Medulla oblongata (tissue), 1 donor: ENCODE measurements at regions not wholly inside any gene's neighbourhood (a gene's known extent, or its start where the extent isn't known, plus 50 kb on each side); places are given as distances from the start of the nearest gene placed in this dataset.

Experiments
- DNase-seq: peaks from one replicate; pipeline ENCODE4 v3.0.0-alpha.2; 2015; ENCODE audit errors: extremely low spot score

DNA sequence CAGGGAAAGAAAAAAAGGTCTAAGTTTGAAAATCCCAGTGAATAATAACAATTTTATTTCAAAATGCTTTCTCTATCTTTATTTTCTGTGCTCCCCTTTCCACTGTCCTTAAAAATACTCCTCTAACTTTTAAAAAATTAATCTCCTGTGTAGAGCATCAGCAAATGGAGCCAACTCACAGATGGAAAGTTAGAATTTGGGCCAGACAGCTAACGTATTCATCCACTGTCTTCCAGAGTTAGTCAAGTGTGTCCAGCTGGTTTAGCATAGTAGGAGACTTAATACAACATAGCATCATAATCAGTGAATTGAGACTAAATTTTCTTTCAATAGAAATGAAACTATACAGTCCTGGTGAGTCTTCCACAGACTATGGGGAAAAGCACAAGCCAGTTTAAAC, 419.0 kb upstream of the LRRC7 start:
- no peak for DNase-seq

DNA sequence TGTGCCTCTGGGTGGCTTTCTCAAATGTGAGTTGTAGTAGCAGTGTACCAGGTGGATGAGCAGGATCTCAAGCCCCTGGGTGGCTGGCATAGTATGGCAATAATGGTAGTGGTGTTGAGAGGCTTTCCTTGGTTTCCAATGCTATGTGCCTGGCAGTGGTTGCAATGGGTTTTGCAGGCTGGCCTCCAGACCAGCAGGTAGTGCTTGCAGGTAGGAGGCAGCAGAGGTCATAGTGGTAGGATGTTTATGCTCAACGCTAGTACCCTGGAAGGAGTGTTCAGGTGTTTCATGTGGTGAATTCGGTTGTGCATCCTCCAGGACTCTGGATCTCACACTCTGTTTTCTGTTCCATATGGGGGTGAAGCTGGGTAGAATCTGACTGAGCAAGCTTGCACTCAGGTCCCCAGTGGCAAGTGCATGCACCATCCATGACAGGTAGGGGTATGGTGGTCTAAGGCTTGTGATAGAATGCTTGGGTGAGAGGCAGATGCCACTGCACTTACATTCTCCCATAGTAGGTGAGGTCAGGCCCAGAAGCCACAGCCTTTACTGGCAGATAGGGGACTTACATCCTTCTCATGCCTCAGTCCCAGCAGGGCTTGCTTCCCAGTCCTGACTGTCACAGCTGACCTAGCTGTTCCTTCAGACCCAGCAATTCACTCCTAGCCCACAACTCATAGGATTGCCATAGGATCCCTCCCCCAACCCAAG, 410.5 kb upstream of the LRRC7 start:
- DNase-seq = no peak

DNA sequence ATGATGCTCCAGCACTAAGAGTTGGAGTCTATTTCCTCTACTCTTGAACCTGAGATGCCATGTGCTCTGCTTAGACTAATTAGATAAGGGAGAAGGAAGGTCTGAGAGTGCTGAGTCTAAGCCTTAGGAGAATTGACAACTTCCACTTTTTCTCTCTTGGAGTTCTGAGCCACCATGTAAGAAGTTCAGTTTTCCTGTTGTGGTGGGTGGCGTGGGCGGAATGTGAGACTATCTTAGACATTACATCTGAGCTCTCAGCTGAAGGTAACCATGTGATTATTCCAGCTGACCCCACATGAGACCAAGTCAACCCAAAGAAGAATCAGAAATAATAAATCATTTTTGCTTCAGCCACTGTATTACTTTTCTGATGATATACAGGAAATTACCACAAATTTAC, 404.5 kb upstream of the LRRC7 start:
- no peak for DNase-seq

DNA sequence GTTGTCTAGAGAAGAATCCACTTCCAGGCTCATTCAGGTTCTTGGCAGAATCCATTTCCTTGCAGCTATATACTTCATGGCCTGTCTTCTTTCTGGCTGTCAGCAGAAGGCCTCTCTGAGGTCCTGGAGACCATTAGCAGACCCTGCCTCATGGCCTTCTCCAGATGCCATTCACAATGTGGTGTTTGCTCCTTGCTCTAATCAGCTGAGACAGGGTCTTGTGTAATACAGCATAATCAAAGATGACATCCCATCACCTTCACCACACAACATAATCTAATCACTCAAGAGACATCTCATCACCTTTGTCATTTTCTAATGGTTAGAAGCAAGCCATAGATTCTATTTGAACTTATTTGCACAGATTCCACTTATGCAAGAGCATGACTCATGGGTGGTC, 403.9 kb upstream of the LRRC7 start:
- DNase-seq = no peak

DNA sequence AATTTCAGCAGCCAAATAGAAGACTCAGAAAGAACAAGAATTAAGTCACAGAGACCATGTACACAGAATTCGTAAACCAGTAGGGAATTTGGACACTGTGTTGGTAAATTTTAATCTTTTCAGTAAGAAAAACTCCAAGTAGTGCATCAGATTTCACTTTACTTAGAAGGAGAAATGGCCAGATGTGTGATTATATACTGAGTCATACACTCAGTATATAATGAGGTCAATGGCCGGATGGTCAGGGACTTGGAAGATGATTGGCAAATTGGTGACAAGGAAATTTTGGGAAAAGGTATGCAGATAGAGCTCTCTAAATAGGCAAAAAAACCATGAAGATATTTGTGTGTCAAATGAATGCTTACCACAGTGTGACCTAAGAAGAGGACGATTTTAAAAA, 399.8 kb upstream of the LRRC7 start:
- no peak for DNase-seq

DNA sequence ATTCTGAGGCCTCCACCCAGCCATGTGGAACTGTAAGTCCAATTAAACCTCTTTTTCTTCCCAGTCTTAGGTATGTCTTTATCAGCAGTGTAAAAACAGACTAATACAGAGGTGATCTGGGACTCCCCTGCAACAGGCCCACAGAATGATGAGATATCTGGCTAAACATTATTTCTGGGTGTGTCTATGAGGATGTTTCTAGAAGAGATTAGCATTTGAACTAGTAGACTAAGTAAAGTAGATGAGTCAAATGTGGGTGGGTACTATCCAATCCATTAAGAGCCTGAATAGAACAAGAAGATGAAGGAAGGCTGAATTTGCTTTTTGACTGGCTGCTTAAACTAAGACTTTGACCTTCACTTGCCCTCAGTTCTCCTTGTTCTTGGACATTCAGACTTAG, 396.5 kb upstream of the LRRC7 start:
- DNase-seq = no peak

DNA sequence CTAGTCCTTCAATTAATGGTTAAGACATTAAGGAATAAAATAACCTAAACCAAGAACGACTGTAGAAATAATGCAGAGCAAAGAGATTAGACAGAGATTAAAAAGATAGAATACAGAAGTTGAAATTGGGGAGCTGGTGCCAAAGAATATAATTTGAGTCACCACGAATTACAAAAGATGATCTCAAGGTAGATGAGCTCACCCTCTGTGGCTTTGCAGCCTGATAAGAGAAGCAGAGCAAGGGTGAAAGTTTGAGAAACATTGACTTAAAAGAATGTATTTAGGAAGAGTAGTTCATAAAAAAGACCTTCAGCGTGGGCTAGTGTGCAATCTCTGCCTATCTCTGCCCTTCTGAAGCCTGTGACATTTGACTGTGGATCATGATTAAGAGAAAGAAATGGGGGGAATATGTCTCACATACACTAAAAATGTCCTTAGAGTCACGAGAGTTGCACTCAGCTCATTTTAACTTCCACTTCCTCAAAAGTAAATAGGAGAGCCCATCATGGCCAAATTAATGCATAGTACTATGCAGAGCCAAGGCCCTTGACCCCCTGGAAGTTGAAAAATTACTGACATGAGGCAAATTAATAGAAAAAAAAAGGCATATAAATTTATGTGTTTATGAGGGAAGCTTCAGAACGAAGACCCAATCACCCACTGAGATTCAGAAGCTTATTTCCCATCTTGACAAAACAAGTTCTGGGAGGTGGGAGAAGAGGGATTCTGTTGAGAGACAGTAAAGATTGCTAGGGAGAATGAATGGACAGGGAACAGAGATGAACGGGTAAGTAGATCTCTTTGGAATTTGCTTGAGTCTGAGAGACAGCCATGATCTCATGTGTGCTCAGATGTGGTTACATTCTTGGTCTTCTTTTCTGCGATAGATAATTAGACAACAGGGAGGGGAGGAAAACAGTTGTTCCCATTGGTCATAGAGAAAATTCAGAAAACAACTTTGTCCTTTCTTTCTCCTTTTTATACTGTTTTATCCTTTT, 395.4 kb upstream of the LRRC7 start:
- DNase-seq = no peak

DNA sequence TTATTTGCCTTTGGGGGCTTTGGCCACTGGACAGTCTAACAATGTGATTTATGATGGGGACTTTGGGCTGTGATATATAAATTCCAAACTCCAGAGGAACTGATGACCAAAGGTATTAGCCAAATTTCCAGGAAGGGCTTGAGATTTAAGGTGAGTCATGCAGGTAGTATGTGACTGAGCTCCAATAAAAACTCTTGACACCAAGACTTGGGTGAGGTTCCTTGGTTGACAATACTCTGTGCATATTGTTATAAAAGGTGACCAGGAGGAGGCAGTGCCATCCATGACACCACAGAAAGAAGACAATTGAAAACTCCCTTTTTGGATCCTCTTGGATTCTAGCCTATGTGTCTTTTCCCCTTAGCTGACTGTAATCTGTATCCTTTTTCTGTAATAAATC, 392.7 kb upstream of the LRRC7 start:
- no peak for DNase-seq

DNA sequence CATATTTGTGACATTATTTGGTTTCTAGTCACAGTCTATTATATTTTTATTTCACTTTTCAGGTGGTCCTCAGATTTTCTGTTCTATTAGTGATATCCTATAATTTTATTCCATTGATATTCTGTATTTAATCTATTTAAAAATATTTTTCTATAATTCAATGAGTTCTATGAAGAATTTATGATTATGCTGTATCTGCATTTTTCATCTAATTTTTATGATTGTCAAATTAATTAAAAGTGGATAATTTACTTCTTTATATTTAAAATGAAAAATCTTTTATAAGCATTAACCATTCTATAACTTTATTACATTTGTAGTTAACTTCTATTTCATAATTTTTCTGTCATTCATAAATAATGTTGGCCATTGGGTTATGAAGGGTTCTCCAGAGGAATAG, 387.4 kb upstream of the LRRC7 start:
- DNase-seq = no peak

DNA sequence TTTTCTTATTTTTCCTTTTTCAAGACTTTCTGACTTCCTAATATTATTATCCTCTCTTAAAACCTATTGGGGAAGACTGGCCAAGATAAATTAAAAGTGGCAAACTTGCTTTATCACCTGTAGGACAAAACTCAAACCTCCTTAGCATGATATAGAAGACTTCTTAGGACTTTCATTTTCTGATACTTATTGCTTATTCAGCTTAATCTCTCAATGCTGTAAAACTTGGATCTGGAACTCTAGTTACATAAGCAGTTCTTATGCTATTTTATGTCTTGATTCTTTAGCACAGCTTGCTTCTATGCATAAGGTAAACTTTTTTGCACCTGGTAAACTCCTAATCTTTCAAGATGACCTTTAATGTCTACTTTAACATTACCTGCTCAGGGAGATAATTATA, 382.3 kb upstream of the LRRC7 start:
- DNase-seq = no peak

DNA sequence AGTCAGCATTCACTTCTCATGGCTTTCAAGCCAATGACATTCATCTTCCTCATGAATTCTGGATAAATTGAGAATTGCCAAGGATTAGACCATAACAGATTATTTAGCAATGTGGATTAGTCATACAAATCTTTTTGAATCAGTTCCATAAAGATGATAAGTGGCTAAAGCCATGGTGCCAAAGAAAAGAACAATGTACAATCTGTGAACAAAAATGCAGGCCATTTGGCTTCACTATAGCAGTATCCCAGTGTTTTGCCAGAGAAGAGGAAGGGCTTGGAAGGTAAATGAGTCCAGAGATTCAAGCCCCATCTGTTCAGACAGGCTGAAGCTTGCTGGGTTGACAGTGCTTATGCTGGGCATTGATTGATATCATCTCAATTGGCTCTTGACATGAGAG, 376.4 kb upstream of the LRRC7 start:
- no peak for DNase-seq

DNA sequence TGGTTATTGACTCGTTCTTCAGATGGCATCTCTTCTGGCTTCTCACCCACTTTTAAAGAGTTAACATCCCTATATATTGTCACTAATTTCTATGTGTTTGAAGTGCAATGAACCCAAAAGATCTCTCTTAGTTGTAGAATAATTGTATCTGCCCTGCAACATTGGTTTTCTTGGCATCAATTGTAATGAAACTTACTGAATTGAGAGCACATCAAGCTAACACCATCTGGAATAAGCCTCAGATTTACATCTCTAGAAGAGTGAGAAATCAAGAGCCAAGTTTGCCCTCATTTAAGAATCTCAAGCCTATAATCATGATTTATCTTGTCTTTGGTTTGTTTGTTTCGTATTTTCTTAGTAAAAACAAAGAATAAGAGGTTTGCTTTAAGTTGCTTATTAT, 372.6 kb upstream of the LRRC7 start:
- DNase-seq = no peak

DNA sequence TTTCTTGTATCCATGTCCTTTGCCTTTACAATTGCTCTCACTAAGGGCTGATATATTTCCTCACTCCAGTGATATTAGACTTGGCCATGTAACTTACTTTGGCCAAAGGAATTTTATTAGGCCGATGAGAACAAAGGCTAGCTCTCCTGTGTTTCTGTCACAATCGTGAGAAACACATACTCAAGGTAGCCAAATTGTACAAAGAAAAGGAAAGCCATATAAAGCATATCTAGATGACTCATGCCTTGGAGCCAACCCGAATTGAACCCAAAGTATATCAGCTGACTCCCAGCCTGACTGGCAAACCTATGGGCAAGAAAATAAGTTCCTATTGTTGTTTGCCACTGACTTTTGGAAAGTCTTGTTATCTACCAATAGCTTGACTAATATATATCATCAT, 371.7 kb upstream of the LRRC7 start:
- no peak for DNase-seq

DNA sequence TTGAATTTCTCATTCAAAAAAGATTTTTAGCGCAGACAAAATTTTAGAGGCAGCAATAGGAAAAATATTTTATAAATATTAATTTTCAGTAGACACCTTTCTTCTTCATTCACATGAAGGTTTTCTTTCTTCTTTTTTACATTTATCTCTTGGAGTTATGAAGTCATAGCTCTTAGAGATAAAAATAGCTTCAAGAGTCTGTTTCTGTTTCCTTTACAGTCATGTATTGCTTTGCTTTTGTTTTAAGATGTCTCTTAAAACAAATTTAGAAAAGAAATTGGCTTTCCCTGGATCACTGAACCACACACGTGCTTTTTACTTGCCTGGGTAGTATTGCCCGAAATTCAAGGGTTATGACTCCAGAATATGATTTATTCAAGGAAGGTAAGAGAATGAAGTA, 369.9 kb upstream of the LRRC7 start:
- no peak for DNase-seq

DNA sequence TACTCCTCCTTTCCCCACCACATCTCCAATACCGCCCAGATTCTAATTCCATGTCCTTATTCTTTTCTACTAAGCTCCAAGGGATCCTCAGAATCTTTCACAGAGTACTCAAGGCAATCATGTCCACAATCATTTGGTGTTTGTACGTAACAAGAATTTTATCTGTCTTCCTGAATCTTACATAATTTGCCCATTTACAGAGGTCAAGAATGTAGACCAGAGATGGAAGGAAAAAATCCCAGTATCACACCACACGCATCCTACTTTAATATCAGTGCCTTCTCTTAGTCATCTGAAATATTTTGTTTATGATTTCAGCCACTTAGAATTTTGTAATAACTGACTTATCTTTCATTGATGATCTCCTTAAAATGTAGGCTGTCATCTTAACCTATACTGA, 366.0 kb upstream of the LRRC7 start:
- DNase-seq = no peak

DNA sequence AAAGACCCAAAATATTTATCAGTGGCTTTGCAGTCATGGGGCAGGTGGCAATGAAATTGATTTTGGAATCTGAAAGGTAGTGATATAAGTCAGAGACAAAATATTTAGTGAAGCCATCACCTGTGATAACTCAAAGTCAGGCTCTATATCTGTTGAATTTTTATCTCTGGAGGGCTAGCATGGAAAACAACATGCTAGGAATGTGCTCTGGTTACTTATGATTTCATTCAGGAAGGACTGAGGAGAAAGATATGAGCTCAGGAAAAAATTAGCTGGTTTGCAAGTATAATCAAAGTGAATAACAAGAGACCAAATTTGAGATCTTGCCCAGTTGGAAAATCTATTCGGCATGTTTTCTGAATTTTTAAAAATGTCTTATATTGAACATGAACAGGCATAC, 364.6 kb upstream of the LRRC7 start:
- DNase-seq = no peak

DNA sequence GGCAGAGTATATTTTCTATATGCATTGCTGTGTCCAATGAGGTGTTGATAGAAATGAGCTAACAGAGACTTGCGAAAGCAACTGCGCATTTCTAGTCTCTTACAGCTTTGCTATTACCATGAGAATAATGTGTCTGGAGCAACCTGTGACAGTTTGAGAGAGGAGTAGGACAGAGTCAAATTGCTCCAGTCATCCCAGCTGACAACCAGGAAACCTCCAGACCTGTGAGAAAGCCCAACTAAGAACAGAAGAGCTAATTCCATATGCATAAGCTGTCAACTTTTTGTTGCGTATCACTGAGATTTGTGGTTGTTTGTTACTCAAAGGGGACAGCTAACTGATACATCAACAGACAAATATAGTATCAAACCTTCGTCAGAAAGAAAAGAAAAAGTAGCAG, 354.1 kb upstream of the LRRC7 start:
- DNase-seq = no peak

DNA sequence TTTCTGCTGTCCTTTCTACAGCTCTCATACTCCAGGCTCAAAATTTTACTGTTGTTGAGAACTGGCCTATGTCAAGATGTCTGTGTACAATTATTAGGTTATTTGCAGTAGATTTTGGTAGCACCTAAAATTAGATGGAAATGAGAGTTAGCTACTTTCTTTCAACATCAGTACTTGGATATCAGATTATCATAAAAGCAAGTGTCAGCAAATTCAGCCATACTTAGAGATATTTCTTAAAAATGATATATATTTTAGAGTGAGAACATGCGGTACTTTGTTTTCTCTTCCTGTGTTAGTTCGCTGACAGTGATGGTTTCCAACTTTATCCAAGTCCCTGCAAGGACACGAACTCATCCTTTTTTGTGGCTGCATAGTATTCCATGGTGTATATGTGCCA, 351.8 kb upstream of the LRRC7 start:
- no peak for DNase-seq

DNA sequence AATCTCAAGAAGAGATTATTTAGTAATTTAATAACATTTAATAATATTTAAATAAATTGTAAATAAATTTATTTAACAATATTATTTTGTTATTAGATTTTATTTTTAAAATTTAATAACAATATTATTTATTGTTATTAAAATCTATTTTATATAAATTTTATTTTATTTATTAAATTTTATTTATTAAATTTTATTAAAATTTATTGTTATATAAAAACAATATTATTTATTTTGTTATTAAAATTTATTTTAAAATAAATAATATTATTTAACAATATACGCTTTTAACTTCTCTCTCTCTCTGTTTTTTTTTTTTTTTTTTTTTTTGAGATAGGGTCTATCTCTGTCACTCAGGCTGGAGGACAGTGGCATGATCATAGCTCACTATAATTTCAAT, 347.1 kb upstream of the LRRC7 start:
- no peak for DNase-seq

DNA sequence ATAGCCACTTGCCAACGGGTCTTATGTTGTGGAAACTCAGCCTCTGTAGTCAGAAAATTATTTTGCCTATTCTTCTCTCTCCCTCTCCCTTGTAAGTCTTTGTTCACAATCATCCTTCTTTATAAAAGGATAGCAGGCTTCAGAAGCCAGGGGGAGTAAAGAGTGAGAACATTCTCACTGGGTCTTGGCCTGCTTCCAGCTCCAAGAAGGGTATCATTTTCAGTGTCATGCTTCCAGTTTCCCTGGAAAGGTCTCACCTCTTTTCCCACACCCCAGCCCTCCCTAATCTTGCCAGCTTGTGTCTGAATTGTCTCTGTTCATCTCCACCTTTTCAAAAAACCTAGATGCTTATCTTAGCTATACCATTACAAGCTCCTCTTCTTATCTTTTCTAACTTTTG, 346.2 kb upstream of the LRRC7 start:
- no peak for DNase-seq

DNA sequence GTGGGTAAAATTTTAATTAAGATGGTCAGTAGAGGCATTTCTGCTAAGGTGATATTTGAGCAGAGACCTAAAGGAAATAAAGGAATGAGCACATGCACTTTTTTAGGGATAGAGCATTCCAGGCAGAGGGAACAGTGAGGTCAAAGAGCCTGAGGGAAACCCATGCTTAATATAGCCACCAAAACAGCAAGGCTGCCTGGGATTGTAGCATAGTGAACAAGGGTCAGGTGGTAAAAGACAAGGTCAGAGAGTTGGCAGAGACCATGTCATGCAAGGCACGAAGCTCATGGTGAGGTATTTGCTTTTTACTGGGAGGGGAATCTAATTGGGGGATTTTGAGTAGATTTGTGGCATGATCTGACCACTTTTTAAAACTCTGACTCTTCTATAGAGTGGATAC, 344.6 kb upstream of the LRRC7 start:
- no peak for DNase-seq

DNA sequence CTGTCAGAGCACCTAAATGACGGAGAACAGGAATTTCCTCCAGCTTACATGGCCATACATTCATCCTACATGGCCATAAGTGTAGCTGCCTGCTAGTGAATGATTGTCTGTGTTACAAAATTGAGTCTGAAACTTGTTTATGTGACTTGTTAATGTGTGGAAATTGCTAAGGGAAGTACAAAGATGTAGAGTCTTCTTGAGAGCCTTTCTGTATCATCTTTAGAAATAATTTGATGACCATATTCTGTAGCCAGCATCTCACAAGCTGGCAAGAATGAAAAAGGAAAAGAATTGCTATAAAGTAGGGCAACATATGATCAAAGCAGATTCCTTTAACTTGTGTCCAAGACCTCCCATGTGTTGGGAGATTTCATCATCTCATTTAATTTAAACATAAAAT, 339.2 kb upstream of the LRRC7 start:
- no peak for DNase-seq

DNA sequence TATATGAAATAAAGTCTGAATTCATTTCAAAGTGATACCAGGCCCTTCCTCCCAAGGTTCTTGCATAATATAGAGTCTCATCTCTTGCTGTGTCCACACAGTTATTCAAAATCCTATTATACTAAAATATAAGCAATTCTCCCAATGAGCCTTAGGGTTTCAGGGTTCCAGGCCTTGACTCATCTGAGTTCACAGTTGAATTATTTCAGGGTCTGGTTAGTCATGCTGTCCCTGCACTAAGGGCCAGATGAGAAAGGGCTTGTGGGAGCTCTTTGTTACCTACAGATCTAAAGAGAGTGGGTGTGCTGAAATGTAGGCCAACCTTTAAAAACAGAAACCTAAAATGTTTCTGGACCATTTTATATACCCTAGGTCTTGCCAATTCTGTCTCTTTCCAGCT, 337.5 kb upstream of the LRRC7 start:
- DNase-seq = no peak
